Anterior cingulate cortex (tissue), 58 donors: ENCODE measurements at regions not wholly inside any gene's neighbourhood (a gene's known extent, or its start where the extent isn't known, plus 50 kb on each side); places are given as distances from the start of the nearest gene placed in this dataset.
A peak's percentile ranks its signal among the peaks of the same experiment; 100 is the strongest.
"Not testable (repeated sequence)": the region's sequence is repeated elsewhere in the genome, so short reads cannot be mapped to it uniquely, and the experiment has no call there.

Experiments used
- DNase-seq, 58 donors: peaks; one replicate each; lab custom pipeline; 2025; lab: John Stamatoyannopoulos, UW

DNA sequence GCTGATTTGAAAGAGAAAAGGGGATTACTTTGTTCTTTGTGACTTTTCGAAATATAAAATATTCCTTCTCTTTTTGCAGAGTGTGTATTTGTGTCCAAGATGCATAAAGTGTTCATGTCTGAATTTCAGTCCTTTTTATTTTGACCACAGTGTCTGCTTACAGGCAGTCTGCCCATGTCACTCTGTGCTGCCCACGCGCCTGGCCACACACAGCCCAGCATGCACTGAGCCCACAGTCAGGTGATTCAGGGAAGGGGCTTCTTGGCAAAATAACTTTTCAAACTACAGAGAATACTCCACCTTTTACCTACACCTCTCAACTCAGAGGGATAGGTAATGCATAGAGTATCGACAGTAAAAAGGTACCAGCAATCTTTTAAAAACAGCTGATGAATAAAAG, 142.5 kb upstream of the TRPC4 start:
- DNase-seq = no peak

DNA sequence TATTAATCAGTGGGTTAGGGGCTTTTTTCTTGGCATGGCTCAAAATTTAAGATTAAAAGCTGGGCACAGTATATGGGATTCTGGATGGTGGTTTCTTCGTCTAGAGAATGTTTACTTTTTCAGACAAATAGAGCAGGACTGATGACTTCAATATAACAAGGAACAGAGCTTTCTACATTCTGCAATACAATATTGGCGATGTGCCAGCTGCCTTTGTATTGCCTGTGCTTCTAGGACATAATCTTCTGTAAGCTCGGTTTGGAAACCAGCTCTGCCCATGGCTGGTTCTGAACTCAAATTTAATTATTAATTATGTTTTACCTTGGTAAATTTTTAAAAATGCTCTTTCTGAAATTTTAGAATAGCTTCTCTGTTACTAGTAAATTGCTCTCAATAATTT, 139.1 kb upstream of the TRPC4 start:
- DNase-seq = peak in 6 of 58 donors; percentile 0 to 46 (median 4)

DNA sequence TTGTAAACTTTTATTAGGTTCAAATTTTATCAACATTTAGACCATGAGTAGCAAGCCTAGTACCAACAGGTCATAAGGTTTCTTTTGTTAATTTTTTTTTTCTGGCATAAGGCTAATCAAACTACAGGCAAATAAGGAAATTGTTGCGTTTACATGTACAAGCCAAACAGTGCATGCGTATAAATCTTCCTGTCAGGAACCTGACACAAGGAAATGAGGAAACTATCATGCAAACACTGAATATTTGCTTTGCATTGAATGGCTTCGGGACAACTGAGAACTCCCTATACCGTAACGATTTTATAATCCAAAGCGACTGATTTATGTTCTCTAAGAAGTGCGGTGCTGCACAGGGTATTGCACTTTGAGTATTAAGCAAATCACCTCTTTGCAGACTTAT, 133.0 kb upstream of the TRPC4 start:
- no peak for DNase-seq

DNA sequence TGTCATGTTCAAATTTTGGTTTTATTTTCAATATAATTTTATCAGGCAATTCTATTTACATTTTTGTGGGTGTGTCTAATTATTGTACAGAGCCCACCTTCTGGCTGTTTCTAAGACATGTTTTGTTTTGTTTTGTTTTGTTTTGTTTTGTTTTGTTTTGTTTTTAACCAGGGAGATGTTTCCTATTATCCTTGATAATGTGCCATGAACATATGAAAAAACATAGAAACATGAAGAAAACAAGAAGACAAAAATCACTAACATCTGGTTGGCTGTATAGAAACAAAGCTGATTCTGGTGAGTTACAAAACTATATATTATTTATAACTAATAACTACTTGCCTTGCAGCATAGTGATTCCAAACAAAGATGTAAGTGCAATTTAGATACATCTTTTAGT, 128.1 kb upstream of the TRPC4 start:
- DNase-seq = no peak

DNA sequence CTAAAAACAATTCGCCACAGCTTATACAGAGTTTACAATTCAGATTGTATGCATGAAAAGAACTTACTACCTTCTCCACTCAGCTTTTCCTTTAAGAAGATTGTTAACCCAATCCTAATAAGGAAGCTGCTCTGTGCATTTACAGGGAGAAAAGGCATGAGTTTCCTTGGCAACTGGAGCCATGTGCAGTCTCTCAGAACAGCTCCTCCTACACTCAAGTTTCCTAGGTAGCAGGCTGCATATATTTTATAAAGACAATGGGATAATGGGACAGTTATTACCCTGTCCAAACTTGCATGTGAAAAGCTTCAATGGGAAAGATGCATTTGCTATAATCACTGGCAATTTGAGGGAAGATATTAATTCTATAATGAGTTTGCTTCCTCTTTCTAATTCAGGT, 125.5 kb upstream of the TRPC4 start:
- DNase-seq = peak in 3 of 58 donors; percentile 0 to 6 (median 1)

GRCh38 chr13:37986811-37987210, 117.2 kb upstream of the TRPC4 start:
- no peak for DNase-seq

GRCh38 chr13:37985281-37985680, 115.7 kb upstream of the TRPC4 start:
- no peak for DNase-seq

DNA sequence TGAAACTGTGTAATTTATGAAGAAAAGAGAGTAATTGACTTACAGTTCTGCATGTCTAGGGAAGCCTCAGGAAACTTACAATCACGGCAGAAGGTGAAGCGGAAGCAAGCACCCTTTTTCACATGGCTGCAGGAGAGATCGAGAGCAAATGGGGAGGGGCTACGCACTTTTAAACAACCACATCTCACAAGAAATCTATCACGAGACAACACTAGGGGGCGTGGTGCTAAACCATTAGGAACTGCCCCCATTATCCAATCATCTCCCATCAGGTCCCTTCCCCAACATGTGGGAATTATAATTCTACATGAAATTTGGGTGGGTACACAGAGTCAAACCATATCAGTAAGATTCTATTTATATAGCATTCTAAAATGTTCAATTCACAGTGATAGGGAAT, 114.8 kb upstream of the TRPC4 start:
- no peak for DNase-seq

DNA sequence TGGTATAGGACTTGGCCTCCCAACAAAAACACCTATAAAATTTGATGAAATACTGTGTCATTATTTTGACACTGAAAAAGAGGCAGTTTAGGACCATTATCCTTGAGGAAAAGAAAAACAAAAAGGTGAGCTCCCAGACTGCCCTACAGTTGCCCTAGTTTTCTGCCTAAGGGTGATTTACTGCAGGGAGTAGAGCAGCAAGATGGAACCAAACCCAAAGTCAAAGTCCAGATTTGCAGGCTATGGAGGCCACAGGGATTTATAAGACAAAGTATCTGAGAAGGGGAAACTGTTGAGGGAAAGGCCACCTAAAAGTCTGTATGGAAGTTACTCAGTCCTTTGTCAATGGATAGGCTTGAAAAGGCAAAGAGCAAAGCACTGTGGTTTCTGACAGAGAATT, 112.4 kb upstream of the TRPC4 start:
- DNase-seq = no peak

GRCh38 chr13:37978680-37979079, 109.1 kb upstream of the TRPC4 start:
- DNase-seq = no peak

DNA sequence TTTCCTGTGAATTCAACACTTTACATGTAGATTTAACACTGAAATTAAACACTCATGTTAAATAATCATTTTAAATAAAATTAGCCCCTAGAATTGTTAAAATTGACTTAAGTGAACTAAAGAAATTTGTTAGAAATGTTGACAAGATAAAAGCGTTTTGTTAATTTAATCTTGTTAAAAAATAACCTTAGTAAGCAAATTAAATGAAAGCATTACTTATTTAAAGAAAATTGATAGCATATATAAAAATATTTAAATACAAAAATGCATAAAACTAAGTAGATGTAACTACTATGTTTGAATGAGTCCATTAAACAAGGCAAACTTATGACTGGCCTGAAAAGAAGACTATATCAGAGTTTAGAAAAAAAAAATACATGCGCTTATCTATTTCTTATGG, 99.0 kb upstream of the TRPC4 start:
- no peak for DNase-seq

DNA sequence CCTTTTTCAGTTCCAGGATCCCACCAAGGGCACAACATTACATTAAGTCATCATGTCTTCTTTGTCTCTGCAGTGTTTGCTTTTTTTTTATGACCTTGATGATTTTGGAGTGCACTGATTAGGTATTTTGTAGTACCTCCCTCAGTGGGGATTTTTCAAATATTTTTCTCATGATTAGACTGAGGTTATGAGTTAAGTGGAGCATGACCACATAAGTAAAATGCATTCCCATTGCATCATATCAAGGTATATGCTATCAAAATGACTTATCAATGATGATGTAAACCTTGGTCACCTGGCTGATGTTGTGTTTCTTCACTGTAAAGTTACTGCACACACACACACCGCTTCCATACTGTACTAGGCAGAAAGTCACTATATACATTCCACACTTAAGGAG, 96.7 kb upstream of the TRPC4 start:
- DNase-seq = no peak

GRCh38 chr13:37960427-37960826, 90.9 kb upstream of the TRPC4 start:
- no peak for DNase-seq

DNA sequence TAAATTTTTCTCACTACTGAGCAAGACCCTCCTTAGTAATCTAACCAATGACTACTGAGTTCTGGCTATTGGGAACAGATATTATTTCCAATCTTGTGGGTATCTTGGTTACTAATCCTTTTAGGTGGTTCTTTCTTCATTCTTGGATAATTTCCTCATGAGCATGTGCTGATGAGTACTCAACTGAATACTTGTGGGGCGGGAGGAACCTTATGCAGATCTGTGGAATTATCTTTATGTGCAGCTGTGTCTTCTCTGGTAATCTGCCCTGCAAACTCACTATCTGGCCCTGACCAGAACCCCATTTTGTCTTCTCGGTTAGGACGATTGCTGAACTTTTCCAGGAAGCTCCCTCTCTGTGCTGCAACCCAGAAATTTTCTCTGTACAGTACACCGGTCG, 89.7 kb upstream of the TRPC4 start:
- DNase-seq = no peak

- DNase-seq = no peak
Measured at GRCh38 chr13:37956536-37956935, 87.0 kb upstream of the TRPC4 start.

DNA sequence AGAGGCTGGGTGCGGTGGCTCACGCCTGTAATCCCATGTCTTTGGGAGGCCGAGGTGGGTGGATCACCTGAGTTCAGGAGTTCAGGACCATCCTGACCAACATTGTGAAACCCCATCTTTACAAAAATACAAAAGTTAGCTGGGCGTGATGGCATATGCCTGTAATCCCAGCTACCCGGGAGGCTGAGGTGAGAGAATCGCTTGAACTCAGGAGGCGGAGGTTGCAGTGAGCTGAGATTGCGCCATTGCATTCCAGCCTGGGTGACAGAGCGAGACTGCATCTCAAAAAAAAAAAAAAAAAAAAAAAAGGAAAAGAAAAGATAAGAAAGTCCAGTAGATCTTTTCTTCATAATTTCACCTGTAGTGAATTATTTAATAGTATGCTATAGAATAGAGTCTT, 85.0 kb upstream of the TRPC4 start:
- not testable (repeated sequence) for DNase-seq

- no peak for DNase-seq
Measured at GRCh38 chr13:37954191-37954590, 84.6 kb upstream of the TRPC4 start.

DNA sequence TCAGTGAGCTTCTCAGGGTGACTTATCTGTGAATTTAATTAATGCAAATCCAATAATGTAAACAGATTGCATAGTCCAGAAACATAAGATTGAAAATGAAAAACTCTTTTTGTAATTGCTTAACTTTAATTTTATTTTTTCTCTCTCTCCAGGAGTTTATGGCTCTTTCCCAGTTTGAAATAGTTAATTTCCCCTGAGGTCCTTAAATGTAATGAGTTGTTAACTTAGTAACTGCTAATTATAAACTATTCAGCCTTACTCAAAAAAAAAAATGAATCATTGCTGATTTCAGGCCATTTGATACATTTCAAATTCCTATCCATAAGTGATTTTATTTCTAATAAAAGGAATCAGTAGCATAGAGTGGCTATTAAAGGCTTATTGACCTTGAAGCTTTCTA, 84.1 kb upstream of the TRPC4 start:
- DNase-seq = no peak

- no peak for DNase-seq
Measured at GRCh38 chr13:37950016-37950415, 80.4 kb upstream of the TRPC4 start.

DNA sequence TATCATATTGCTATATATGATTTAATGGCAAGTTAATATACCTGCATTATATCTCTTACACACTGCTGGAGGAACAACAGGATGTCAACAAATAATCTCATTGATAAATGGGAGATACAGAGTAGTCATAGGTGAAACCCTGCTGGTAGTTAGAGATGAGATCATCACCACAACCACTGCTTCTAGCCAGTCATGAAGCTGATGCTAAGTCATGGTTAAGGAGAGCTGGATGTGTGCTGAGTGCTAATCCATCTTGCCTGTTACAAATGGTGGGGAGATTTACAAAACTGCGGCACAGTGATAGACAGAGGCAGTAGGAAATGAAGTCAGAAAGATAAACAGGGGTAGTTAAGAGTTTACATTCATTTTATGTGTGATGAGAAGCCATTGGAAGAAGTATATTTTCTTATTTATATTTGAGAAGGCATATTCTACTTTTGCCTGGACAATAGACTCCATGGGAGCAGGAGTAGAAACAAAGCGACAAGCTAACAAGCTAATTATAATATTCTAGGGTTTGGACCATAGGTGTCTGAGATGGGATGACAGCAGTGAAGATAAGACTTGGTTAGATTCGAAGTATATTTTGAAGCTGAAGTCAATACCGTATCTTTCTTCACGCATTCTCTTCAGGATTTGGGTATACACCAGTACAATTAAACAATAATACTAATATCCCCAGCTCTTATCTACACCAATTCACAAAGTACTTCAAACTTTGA, 78.0 kb upstream of the TRPC4 start:
- DNase-seq = no peak

DNA sequence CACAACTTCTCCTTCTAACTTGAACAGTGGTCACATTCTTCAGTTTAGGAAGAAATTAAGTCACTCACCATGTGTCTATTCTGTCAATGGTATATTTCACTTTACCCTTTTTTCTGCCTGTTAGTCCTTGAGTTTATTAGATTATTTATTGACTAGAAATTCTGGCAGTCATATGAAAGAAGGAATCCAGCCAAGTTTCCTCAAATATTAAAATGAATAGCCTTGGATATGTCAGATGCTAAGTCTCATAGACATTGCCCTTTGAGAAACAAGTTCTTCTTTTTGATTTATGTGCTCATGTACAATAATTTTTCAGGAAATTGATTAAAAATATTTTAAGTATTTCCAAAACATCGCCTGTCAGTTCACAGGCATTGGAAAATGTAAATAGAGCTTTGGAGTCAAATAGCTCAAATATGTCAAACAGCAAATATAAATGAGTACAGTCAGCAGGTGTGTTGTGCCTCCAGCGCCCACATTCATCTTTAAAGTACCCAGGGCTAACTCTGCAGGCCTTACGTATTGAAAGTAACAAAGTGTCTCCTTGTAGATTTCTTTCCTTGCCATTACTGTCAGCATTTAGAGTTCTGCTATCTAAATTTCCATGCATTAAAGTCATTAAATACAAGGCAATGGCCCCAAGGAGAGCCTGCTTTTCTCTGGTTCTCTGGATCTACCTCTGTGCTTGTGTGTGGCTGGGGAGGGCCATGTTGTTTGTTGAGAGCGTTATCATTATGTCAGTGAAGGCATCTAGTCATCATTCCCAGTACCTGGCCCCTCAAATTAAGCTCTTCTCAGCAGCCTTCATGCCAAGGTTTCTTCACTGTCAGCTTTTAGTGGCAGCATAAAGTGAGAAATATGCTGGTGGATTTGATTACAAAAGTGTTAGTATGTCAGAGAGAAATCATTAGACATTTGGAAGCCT, 76.3 kb upstream of the TRPC4 start:
- DNase-seq = no peak

GRCh38 chr13:37944869-37945442, 75.4 kb upstream of the TRPC4 start:
- DNase-seq = no peak
